Gastroesophageal sphincter (tissue), 3 donors: ENCODE measurements at regions not wholly inside any gene's neighbourhood (a gene's known extent, or its start where the extent isn't known, plus 50 kb on each side); places are given as distances from the start of the nearest gene placed in this dataset.
"Not testable (repeated sequence)": the region's sequence is repeated elsewhere in the genome, so short reads cannot be mapped to it uniquely, and the experiment has no call there.

Source experiments
- POLR2A ChIP-seq, 2 donors: fragments of 450-650 bp; IDR thresholded peaks; one replicate each; pipeline ENCODE4 v1.6.1; 2017; ENCODE audit warnings: antibody characterized with exemption in 2 of 2, mild to moderate bottlenecking in 2 of 2, moderate library complexity in 1 of 2
- TF ChIP-seq, protein P1 (sequence below), 4 experiments: fragments of 200-600 bp in 2 of 4; fragments of 450-650 bp in 2 of 4; sonication (generic) in 1 of 4; IDR thresholded peaks; one replicate each; pipeline ENCODE4 v1.5.1; 2017 to 2019; ENCODE audit warnings: antibody characterized with exemption in 4 of 4, mild to moderate bottlenecking in 2 of 4, moderate library complexity in 2 of 4

DNA sequence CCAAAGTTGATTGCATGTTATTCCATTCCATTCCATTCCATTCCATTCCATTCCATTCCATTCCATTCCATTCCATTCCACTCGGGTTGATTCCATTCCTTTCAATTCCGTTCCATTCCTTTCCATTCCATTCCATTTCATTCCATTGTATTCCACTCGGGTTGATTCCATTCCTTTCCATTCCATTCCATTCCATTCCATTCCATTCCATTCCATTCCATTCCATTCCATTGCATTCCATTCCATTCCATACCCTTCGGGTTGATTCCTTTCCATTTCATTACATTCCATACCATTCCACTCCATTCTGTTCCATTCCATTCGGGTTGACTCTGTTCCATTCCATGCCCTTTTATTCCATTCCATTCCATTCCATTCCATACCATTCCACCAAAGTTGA is 140.8 kb downstream of the CWH43 start:
- TF ChIP-seq, protein P1, sequence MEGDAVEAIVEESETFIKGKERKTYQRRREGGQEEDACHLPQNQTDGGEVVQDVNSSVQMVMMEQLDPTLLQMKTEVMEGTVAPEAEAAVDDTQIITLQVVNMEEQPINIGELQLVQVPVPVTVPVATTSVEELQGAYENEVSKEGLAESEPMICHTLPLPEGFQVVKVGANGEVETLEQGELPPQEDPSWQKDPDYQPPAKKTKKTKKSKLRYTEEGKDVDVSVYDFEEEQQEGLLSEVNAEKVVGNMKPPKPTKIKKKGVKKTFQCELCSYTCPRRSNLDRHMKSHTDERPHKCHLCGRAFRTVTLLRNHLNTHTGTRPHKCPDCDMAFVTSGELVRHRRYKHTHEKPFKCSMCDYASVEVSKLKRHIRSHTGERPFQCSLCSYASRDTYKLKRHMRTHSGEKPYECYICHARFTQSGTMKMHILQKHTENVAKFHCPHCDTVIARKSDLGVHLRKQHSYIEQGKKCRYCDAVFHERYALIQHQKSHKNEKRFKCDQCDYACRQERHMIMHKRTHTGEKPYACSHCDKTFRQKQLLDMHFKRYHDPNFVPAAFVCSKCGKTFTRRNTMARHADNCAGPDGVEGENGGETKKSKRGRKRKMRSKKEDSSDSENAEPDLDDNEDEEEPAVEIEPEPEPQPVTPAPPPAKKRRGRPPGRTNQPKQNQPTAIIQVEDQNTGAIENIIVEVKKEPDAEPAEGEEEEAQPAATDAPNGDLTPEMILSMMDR (IDR thresholded peaks at IDR 0.05): not testable (repeated sequence)
- not testable (repeated sequence) for TF ChIP-seq POLR2A (IDR thresholded peaks at IDR 0.05)
